ENCODE measurements at regions not wholly inside any gene's neighbourhood (a gene's known extent, or its start where the extent isn't known, plus 50 kb on each side); places are given as distances from the start of the nearest gene placed in this dataset.

GRCh38 chr3:156617145-156617544 is 57.2 kb upstream of the TIPARP start:
- H2BK120ac ChIP-seq (ENCODE audit: low read depth, low read length, poor library complexity, severe bottlenecking), result no peak overlapping the region
- no peak overlapping the region for H3T11ph ChIP-seq (ENCODE audit: low read length)
- H2BK15ac ChIP-seq (ENCODE audit: low read depth, low read length), result no peak overlapping the region
- H3K27me3 Mint-ChIP-seq (ENCODE audit: low read depth), result no peaks in the 10 kb centered on the region
- no peaks in the 10 kb centered on the region for H3K27me3 ChIP-seq (ENCODE audit: insufficient read depth, low read length)
- no peak overlapping the region for H2BK5ac ChIP-seq (ENCODE audit: insufficient read length, low read length)
- H3K4me2 ChIP-seq (ENCODE audit: insufficient read depth, insufficient read length, low read length), result no peak overlapping the region
- no peak overlapping the region for H3K56ac ChIP-seq (ENCODE audit: insufficient read length, low read depth, low read length)
- H2AK5ac ChIP-seq (ENCODE audit: insufficient read length, low read length), result no peak overlapping the region
- no peak for TF ChIP-seq CTCF (conservative IDR thresholded peaks at IDR 0.05)
- H3K79me2 ChIP-seq (ENCODE audit: insufficient read depth, low read length), result no peaks in the 10 kb centered on the region
- H4K20me1 ChIP-seq (ENCODE audit: control insufficient read depth, insufficient read depth, insufficient read length), result no peaks in the 10 kb centered on the region
- no peak overlapping the region for H3K27ac ChIP-seq (ENCODE audit: insufficient read length, low read depth, low read length)
- no peak overlapping the region for H3K27ac Mint-ChIP-seq
- no peaks in the 10 kb centered on the region for H3K9me3 ChIP-seq (ENCODE audit: control insufficient read depth, low read depth, low read length)
- H3K18ac ChIP-seq (ENCODE audit: insufficient read length, low read depth, low read length), result no peak overlapping the region
- no peak overlapping the region for H3K4me3 Mint-ChIP-seq
- H4K91ac ChIP-seq (ENCODE audit: insufficient read length, low read depth, low read length), result no peak overlapping the region
- DNase-seq, result no peak
- H3K23me2 ChIP-seq (ENCODE audit: insufficient read length, low read depth, low read length, poor library complexity, severe bottlenecking), result no peaks in the 10 kb centered on the region
- no peak overlapping the region for H4K8ac ChIP-seq (replicated peaks; ENCODE audit: insufficient read length, low read depth, low read length)
- H3K4ac ChIP-seq (ENCODE audit: low read depth, low read length), result no peak overlapping the region
- H3K9ac ChIP-seq (ENCODE audit: extremely low read depth, insufficient read length, low read length), result no peak overlapping the region
- H2AFZ ChIP-seq (ENCODE audit: low read length), result no peak overlapping the region
- H3K4me1 Mint-ChIP-seq, result peaks cover 8 to 15% of the 10 kb centered on the region in 2 experiments
- H3K4me1 ChIP-seq (ENCODE audit: insufficient read depth, low read length), result no peaks in the 10 kb centered on the region
- H3K14ac ChIP-seq (ENCODE audit: insufficient read depth, low read length), result no peak overlapping the region
- no peaks in the 10 kb centered on the region; a peak in 1 of 7 replicates for H3K36me3 Mint-ChIP-seq (ENCODE audit: insufficient read depth in 1 of 3, low read depth in 3 of 3)
- H3K79me1 ChIP-seq (ENCODE audit: insufficient read depth, low read depth, low read length, poor library complexity, severe bottlenecking), result no peaks in the 10 kb centered on the region
- H3K23ac ChIP-seq (ENCODE audit: insufficient read length, low read depth, low read length), result no peak overlapping the region
- no peak overlapping the region for H2BK12ac ChIP-seq (ENCODE audit: insufficient read length, low read depth, low read length)
- H4K5ac ChIP-seq (ENCODE audit: insufficient read length, low read depth, low read length), result no peak overlapping the region
- no peaks in the 10 kb centered on the region; a peak in 1 of 5 replicates for H3K9me3 Mint-ChIP-seq
- H2BK20ac ChIP-seq (ENCODE audit: low read depth, low read length, poor library complexity, severe bottlenecking), result no peak overlapping the region
